ENCODE measurements at regions not wholly inside any gene's neighbourhood (a gene's known extent, or its start where the extent isn't known, plus 50 kb on each side); places are given as distances from the start of the nearest gene placed in this dataset.
"Not testable (repeated sequence)": the region's sequence is repeated elsewhere in the genome, so short reads cannot be mapped to it uniquely, and the experiment has no call there.

DNA sequence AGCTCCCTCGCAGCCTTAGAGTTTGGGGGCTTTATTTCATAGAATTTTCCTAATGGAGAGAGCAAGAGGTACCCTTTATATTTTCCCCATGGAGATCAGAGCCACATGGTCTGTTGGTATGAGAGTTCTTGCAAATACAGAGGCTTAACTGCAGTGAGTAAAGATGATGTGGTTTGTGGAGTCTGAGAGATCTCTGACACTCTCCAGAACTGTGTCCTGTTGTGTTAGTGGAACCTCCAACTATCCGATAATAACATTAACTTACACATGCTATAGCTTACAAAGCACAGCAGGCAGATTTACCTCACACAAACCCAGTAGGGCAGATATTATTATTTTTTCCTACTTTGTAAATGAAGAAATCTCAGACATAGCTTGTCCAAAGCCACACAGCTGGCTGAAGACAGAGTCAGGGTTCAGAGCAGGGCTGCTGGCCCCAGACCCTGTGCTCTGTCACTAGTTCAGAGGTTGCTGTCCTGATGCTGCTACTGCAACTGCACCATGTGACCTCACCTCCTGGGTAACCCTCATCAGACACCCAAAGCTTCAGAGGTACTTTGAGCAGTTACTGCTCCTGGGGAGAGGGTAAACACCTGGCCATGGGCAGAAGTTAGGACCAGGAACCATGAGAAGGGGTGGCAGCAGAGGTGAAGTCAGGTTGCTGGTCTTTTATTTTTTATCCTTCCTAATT is 384.8 kb upstream of the PROX1 start:
- no peaks in the 10 kb centered on the region for H3K36me3 ChIP-seq (ENCODE audit: insufficient read depth, low read length)
- H3K9me3 ChIP-seq (ENCODE audit: control insufficient read depth, insufficient read depth, low read length), result no peaks in the 10 kb centered on the region
- H3K4me1 ChIP-seq (ENCODE audit: insufficient read depth, low read length), result no peaks in the 10 kb centered on the region
- no peak overlapping the region for H3K9ac ChIP-seq (ENCODE audit: low read depth, low read length)

DNA sequence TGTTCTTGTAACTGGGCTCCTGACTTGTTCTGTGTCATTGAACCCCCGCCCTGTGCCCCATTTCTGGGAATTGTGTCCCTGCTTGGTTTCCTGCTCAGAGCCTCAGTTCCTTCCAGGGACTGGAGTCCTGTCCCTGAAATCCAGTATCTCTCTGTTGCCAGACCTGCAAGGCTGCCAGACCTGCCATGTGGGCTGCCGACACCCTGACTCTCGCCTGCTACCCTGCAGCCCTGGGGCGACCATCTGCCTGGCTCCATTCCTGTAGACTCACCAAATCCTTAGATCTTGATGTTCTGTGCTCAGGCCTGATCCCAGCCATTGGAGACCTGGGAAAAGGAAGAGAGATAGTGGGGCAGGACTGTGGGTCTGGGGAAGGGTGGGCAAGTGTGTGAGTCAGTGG is 383.3 kb upstream of the PROX1 start:
- Histone ChIP-seq H3K9ac (ENCODE audit: low read depth, low read length) (no peak overlapping the region), H3K4me1 (ENCODE audit: insufficient read depth, low read length) (no peaks in the 10 kb centered on the region), H3K9me3 (ENCODE audit: control insufficient read depth, insufficient read depth, low read length) (no peaks in the 10 kb centered on the region), H3K36me3 (ENCODE audit: insufficient read depth, low read length) (no peaks in the 10 kb centered on the region)

DNA sequence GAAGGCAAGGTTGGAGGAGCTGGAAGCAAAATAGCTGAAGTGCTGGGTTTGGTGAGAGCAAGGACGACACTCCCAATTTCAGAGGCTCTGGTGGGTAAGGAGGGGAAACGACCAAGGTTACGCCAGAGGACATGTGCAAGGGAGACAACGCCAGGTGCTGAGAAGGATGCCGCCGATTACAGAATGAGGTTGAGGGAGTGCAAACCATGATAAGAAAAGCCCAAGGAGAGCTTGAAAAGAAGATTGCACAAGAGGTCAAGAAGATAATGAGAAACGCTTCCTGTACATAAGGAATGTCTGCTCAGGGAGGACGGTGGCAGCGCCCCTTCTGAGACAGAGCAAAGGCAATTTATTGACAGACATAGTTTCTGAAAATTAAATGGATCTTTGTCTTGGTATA is 382.0 kb upstream of the PROX1 start:
- Histone ChIP-seq H3K9ac (ENCODE audit: low read depth, low read length) (no peak overlapping the region), H3K36me3 (ENCODE audit: insufficient read depth, low read length) (no peaks in the 10 kb centered on the region), H3K9me3 (ENCODE audit: control insufficient read depth, insufficient read depth, low read length) (no peaks in the 10 kb centered on the region), H3K4me1 (ENCODE audit: insufficient read depth, low read length) (no peaks in the 10 kb centered on the region)

DNA sequence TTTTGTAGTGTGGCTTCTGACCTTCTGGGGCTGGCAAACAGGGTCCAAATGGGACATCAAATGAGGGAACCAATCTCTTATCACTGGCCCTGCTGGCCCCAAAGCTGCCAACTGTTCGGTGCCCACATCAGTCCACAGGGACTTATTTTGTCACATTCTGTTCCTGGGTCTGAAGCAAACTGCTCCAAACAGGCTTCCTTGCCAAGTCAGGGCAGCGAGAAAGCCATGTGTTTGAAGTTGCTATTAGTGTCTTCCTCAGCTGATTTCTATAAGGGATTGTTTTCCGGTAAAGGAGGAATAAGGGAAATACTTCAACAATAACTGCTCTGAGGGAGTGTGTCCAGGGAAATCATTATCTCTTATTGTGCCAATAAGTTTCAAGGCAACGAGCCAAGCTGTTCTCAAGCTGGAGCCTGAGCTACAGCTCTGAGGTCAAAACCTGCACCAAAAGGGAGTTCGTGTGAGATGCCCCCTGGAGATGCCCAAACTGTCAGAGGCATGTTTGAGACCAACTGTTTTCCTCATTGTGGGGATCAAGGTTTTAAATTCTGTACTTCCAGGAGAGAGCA is 381.4 kb upstream of the PROX1 start:
- Histone ChIP-seq H3K4me1 (ENCODE audit: insufficient read depth, low read length) (no peaks in the 10 kb centered on the region), H3K9ac (ENCODE audit: low read depth, low read length) (no peak overlapping the region), H3K9me3 (ENCODE audit: control insufficient read depth, insufficient read depth, low read length) (no peaks in the 10 kb centered on the region), H3K36me3 (ENCODE audit: insufficient read depth, low read length) (no peaks in the 10 kb centered on the region)

DNA sequence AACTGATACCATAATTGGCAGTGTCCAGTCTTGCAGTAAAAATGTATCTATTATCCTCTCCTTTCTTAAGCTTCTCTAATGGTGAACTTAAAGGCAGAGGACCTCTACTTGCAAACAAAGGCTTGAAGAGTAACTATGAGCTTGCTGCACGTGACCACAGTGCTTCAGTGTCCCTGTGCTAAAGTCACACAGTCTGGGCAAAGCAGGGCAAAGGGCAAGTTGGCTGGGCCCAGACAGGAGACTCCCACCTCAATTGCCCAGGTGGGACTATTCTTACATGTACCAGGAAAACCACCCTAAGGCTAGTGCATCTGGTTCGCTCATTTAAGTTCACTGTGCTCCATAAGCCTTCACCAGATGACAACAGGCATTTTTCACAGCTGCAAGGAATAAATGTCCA is 374.2 kb upstream of the PROX1 start:
- H3K4me1 ChIP-seq (ENCODE audit: insufficient read depth, low read length), result no peaks in the 10 kb centered on the region
- no peaks in the 10 kb centered on the region for H3K9me3 ChIP-seq (ENCODE audit: control insufficient read depth, insufficient read depth, low read length)

DNA sequence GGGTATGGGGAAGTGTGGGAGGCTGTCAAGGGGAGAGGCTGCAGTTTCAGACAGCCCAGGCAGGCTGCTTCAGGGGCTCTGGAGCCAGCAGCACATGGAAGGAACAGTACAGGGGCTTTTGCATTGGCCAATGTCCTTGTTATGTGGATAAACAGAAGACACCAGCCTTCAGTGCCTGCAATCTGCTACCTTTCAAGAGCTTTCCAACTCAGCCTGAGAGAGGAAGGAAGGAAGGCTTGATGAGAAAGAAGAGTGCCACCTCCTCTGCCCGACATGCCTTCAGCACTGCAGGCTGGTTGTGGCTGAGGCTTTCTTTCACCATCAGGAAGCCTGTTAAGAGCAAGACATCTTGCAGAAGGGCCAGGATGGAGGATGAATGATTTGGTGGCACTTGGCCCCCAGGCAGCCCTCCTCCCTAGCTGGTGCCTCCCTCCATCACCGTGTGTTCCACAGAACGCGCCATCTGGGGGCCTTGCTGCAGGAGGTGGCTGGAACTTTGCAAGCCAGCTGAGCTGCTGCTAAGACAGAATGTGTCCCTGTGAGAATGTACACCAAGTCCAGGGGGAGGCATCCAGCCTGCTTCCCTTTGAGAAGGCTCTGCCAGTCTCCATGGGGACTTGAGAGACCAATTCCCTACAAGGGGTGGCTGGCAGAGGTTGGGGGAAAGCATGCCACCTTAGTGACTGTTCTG is 372.4 kb upstream of the PROX1 start:
- Histone ChIP-seq H3K4me1 (ENCODE audit: insufficient read depth, low read length) (no peaks in the 10 kb centered on the region), H3K9ac (ENCODE audit: low read depth, low read length) (no peak overlapping the region), H3K9me3 (ENCODE audit: control insufficient read depth, insufficient read depth, low read length) (no peaks in the 10 kb centered on the region), H3K36me3 (ENCODE audit: insufficient read depth, low read length) (no peaks in the 10 kb centered on the region)

More for the DNA sequence above, 374.2 kb upstream of the PROX1 start:
- H3K9ac ChIP-seq (ENCODE audit: low read depth, low read length), result no peak overlapping the region
- no peaks in the 10 kb centered on the region for H3K36me3 ChIP-seq (ENCODE audit: insufficient read depth, low read length)

DNA sequence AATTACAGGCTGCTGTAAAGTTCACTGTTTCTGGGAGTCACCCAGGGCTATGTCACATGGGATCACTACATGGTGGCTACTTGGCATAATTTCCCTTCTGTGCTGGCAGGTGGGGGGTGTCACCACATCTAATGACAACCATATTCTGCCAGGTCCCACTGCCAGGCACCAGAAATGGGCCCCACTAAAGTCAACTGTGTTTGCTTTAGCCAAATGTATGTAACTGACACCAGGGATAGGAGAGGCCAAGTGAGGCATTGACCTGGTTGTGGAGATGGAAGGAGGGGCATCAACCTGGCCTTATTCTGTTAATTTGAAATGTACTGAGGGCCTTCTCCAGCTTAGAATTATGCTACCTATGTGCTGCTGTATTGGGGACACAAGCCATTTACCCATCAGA is 370.6 kb upstream of the PROX1 start:
- no peak overlapping the region for H3K9ac ChIP-seq (ENCODE audit: low read depth, low read length)
- no peaks in the 10 kb centered on the region for H3K36me3 ChIP-seq (ENCODE audit: insufficient read depth, low read length)
- no peaks in the 10 kb centered on the region for H3K9me3 ChIP-seq (ENCODE audit: control insufficient read depth, insufficient read depth, low read length)
- H3K4me1 ChIP-seq (ENCODE audit: insufficient read depth, low read length), result no peaks in the 10 kb centered on the region

DNA sequence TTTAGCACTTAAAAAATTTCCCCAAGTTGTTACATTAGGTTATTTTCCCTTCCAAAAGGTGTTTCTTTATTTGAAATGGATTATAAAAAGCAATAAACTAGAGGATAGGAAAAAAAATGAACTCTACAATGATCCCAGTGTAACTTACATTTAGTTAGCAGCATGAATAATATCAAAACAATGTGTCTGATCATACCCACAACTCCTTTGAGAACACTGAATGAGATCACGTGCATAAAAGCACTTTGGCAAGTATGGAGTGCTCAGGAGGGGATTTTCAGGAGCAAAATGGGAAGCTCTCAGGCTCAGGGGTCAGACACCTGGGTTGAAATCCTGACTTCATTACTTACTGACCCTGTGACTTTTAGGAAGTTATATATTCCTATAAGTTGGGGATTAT is 369.7 kb upstream of the PROX1 start:
- Histone ChIP-seq H3K9me3 (ENCODE audit: control insufficient read depth, insufficient read depth, low read length) (no peaks in the 10 kb centered on the region), H3K9ac (ENCODE audit: low read depth, low read length) (no peak overlapping the region)

DNA sequence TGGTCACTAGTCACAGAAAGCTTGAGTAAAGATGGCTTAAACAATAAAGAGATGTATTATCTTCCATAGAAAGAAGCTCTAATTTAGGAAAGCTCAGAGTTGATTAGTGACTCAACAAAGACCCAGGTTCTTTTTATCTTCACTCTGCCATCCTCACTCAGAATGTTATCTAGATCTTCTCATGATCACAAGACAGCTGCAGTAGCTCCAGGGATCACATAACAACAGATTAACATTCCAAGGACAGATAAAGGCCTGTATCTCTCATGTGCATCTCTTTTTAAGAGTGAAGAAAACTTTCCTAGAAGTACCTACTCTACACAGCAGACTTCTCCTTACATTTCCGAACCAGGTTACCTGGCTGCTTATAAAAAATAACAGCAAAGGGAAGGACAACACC is 368.7 kb upstream of the PROX1 start:
- no peaks in the 10 kb centered on the region for H3K4me1 ChIP-seq (ENCODE audit: insufficient read depth, low read length)
- no peak overlapping the region for H3K9ac ChIP-seq (ENCODE audit: low read depth, low read length)
- H3K36me3 ChIP-seq (ENCODE audit: insufficient read depth, low read length), result no peaks in the 10 kb centered on the region
- H3K9me3 ChIP-seq (ENCODE audit: control insufficient read depth, insufficient read depth, low read length), result no peaks in the 10 kb centered on the region

More for the DNA sequence above, 369.7 kb upstream of the PROX1 start:
- Histone ChIP-seq H3K4me1 (ENCODE audit: insufficient read depth, low read length) (no peaks in the 10 kb centered on the region), H3K36me3 (ENCODE audit: insufficient read depth, low read length) (no peaks in the 10 kb centered on the region)

DNA sequence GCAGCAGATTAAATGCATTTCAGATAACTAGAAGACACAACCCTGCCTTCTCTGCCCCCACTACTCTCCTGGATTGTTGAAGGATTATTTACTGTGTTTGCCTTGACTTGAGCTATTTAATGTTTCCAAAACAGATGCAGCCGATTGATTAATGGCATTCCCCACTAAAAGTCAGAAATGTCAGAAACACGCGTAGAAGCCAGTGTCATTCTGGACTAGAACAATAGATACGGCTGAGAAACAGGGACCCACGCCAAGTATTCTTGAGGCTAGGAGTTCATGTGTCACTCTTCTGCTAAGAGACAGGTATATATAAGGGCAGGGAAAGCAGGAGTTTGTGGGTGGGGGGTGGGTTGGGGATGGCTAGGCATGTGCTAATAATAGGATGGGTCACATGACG is 366.7 kb upstream of the PROX1 start:
- H3K36me3 ChIP-seq (ENCODE audit: insufficient read depth, low read length), result no peaks in the 10 kb centered on the region
- H3K4me1 ChIP-seq (ENCODE audit: insufficient read depth, low read length), result no peaks in the 10 kb centered on the region
- H3K9me3 ChIP-seq (ENCODE audit: control insufficient read depth, insufficient read depth, low read length), result no peaks in the 10 kb centered on the region
- no peak overlapping the region for H3K9ac ChIP-seq (ENCODE audit: low read depth, low read length)

DNA sequence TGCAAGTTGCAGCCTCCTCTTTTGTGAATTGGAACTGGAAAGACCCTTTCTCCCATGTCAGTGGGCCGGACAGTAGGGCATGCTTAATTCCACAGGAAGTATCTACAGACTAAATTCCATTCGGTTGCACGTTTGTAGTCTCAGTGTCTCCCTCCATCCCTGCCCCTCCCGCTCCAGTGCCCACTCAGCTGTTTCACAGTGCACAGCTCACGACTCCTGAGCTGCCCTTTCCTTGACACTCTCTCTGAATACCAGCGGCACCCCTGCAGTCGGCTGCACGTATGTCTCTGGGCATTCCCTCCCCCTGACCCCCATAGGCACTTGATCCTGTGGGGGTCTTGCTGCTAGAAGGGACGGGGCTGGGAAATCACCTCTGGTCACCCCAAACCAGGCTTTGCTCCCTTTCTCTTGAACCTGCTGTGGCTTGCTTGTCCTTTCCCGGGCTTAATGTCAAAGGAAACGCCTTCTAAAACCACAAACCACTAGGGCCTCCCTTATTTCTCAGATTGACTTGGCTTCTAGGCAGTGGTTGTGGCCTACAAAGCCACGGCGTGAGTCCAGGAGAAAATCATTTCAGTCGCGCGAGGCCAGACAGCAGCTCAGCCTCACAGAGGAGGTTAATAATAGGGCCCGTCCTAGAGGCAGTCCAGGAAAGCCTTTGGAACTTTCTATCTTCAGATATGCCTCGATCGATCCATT is 365.3 kb upstream of the PROX1 start:
- Histone ChIP-seq H3K4me1 (ENCODE audit: insufficient read depth, low read length) (no peaks in the 10 kb centered on the region), H3K9me3 (ENCODE audit: control insufficient read depth, insufficient read depth, low read length) (no peaks in the 10 kb centered on the region), H3K36me3 (ENCODE audit: insufficient read depth, low read length) (no peaks in the 10 kb centered on the region), H3K9ac (ENCODE audit: low read depth, low read length) (no peak overlapping the region)

DNA sequence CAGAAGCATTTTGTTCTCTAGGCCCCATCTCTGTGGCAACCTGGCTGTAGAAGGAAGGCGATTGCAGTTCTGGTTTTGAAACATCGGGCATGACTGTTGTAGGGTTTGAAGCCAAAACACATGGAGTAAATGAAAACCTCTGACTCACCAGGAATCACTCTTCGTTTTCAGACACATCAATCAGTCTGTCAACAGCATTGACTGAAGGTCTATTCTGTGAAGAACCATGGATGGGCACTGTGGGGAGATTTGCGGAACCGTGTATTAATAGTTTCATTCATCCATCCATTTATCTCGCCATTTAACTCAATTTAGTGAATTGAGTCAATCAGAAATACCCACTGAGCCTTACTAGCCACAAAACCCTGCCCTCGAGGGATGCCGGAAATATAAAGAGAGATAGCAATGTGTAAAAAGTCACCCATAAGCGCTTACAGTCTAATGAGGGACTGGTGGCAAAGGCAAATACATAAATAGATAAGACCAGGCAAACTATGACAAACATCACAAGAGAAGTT is 364.6 kb upstream of the PROX1 start:
- Histone ChIP-seq H3K4me1 (ENCODE audit: insufficient read depth, low read length) (no peaks in the 10 kb centered on the region), H3K36me3 (ENCODE audit: insufficient read depth, low read length) (no peaks in the 10 kb centered on the region), H3K9me3 (ENCODE audit: control insufficient read depth, insufficient read depth, low read length) (no peaks in the 10 kb centered on the region), H3K9ac (ENCODE audit: low read depth, low read length) (no peak overlapping the region)

DNA sequence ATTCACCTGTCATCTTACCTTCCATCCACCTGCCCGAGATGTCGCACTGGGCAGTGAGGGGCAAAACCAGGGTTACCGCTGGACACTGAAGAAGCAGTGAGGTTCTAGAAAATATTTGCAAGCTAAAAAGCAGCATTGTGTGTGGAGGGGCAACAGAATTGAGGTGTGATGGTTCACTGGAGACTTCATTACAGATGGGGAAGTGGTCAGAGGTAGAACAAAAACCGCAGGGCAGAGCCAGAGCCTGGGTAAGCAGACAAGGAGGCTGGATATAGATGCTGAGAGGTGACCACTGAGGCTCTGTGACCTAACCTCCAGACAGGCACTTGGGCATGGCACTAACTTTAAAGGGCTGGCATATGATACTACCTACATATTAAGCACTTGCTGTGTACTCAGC is 363.9 kb upstream of the PROX1 start:
- no peaks in the 10 kb centered on the region for H3K4me1 ChIP-seq (ENCODE audit: insufficient read depth, low read length)
- no peaks in the 10 kb centered on the region for H3K36me3 ChIP-seq (ENCODE audit: insufficient read depth, low read length)
- no peaks in the 10 kb centered on the region for H3K9me3 ChIP-seq (ENCODE audit: control insufficient read depth, insufficient read depth, low read length)
- no peak overlapping the region for H3K9ac ChIP-seq (ENCODE audit: low read depth, low read length)

DNA sequence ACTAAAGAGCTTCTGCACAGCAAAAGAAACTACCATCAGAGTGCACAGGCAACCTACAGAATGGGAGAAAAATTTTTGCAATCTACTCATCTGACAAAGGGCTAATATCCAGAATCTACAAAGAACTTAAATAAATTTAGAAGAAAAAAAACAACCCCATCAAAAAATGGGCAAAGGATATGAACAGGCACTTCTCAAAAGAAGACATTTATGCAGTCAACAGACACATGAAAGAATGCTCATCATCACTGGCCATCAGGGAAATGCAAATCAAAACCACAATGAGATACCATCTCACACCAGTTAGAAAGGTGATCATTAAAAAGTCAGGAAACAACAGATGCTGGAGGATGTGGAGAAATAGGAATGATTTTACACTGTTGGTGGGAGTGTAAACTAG is 351.0 kb upstream of the PROX1 start:
- H3K36me3 ChIP-seq (ENCODE audit: insufficient read depth, low read length); H3K9me3 ChIP-seq (ENCODE audit: control insufficient read depth, insufficient read depth, low read length); H3K9ac ChIP-seq (ENCODE audit: low read depth, low read length); H3K4me1 ChIP-seq (ENCODE audit: insufficient read depth, low read length): not testable (repeated sequence)
